A673 (cell line): ENCODE measurements at regions not wholly inside any gene's neighbourhood (a gene's known extent, or its start where the extent isn't known, plus 50 kb on each side); places are given as distances from the start of the nearest gene placed in this dataset.

Experiments
- CTCF ChIP-seq: fragments of 300-800, 200-600 bp; sonication (generic); conservative IDR thresholded peaks from 2 replicates; pipeline ENCODE4 v1.5.1; 2017; ENCODE audit warnings: low read depth, mild to moderate bottlenecking, antibody characterized with exemption, low read length, moderate library complexity, mixed read lengths
- EZH2 ChIP-seq: fragments of 200-600 bp; sonication (generic); IDR thresholded peaks from 2 replicates; pipeline ENCODE4 v1.6.1; 2017; ENCODE audit warnings: borderline replicate concordance, low read depth, mild to moderate bottlenecking, mixed read lengths, antibody characterized with exemption, low read length; ENCODE audit not compliant: poor library complexity, severe bottlenecking

GRCh38 chr5:8033261-8033660 is 164.3 kb downstream of the MTRR start:
- TF ChIP-seq CTCF (no peak), EZH2 (no peak)
